H9 (cell line): ENCODE measurements at regions not wholly inside any gene's neighbourhood (a gene's known extent, or its start where the extent isn't known, plus 50 kb on each side); places are given as distances from the start of the nearest gene placed in this dataset.

Experiments
- DNase-seq: peaks from one replicate; pipeline ENCODE4 v3.0.0-alpha.2; 2017
- H2AFZ ChIP-seq: one replicate; pipeline ENCODE4 v1.6.1; 2013; ENCODE audit warnings: mild to moderate bottlenecking, low read length, control low read depth, moderate library complexity
- H2AK5ac ChIP-seq: 2 replicates; pipeline ENCODE4 v1.6.1; 2013; ENCODE audit warnings: low read length, control low read depth, mixed read lengths; ENCODE audit not compliant: insufficient read length
- H2BK120ac ChIP-seq: one replicate; pipeline ENCODE4 v1.6.1; 2013; ENCODE audit warnings: low read depth, mild to moderate bottlenecking, low read length, control low read depth, inconsistent platforms; ENCODE audit not compliant: poor library complexity, severe bottlenecking
- H2BK12ac ChIP-seq: 2 replicates; pipeline ENCODE4 v1.6.1; 2013; ENCODE audit warnings: low read length, control low read depth, mixed read lengths, low read depth; ENCODE audit not compliant: insufficient read length
- H2BK15ac ChIP-seq: 2 replicates; pipeline ENCODE4 v1.6.1; 2013; ENCODE audit warnings: low read depth, low read length, control low read depth
- H2BK20ac ChIP-seq: one replicate; pipeline ENCODE4 v1.6.1; 2013; ENCODE audit warnings: low read depth, mild to moderate bottlenecking, low read length, control low read depth, inconsistent platforms; ENCODE audit not compliant: poor library complexity, severe bottlenecking
- H2BK5ac ChIP-seq: 2 replicates; pipeline ENCODE4 v1.6.1; 2013; ENCODE audit warnings: low read length, control low read depth, mixed read lengths; ENCODE audit not compliant: insufficient read length
- H3K14ac ChIP-seq: 2 replicates; pipeline ENCODE4 v1.6.1; 2013; ENCODE audit warnings: low read length, control low read depth; ENCODE audit not compliant: insufficient read depth
- H3K18ac ChIP-seq: 2 replicates; pipeline ENCODE4 v1.6.1; 2013; ENCODE audit warnings: low read depth, mild to moderate bottlenecking, mixed read lengths, low read length, control low read depth; ENCODE audit not compliant: insufficient read length
- H3K23ac ChIP-seq: 2 replicates; pipeline ENCODE4 v1.6.1; 2013; ENCODE audit warnings: low read length, control low read depth, mixed read lengths, low read depth; ENCODE audit not compliant: insufficient read length
- H3K23me2 ChIP-seq: 2 replicates; pipeline ENCODE4 v1.6.1; 2013; ENCODE audit warnings: low read depth, mild to moderate bottlenecking, mixed read lengths, low read length, control low read depth; ENCODE audit not compliant: insufficient read length, poor library complexity, severe bottlenecking
- H3K27ac ChIP-seq: 2 replicates; pipeline ENCODE4 v1.5.1; 2013; ENCODE audit warnings: low read length, control low read depth, mixed read lengths, low read depth; ENCODE audit not compliant: insufficient read length
- H3K27me3 ChIP-seq: 2 replicates; pipeline ENCODE4 v1.6.1; 2013; ENCODE audit warnings: low read length, control low read depth, inconsistent platforms; ENCODE audit not compliant: insufficient read depth
- H3K4ac ChIP-seq: 2 replicates; pipeline ENCODE4 v1.6.1; 2013; ENCODE audit warnings: low read depth, mild to moderate bottlenecking, control low read depth, inconsistent platforms, low read length, moderate library complexity
- H3K4me1 ChIP-seq: 2 replicates; pipeline ENCODE4 v1.6.1; 2013; ENCODE audit warnings: low read length, control low read depth, inconsistent platforms; ENCODE audit not compliant: insufficient read depth
- H3K4me2 ChIP-seq: 2 replicates; pipeline ENCODE4 v1.6.1; 2013; ENCODE audit warnings: low read length, control low read depth, mixed read lengths; ENCODE audit not compliant: insufficient read length, insufficient read depth
- H3K56ac ChIP-seq: 2 replicates; pipeline ENCODE4 v1.6.1; 2013; ENCODE audit warnings: low read depth, mild to moderate bottlenecking, mixed read lengths, low read length, control low read depth; ENCODE audit not compliant: insufficient read length
- H3K79me1 ChIP-seq: 2 replicates; pipeline ENCODE4 v1.6.1; 2013; ENCODE audit warnings: low read depth, mild to moderate bottlenecking, moderate library complexity, low read length, control low read depth, inconsistent platforms; ENCODE audit not compliant: insufficient read depth, poor library complexity, severe bottlenecking
- H3K79me2 ChIP-seq: 2 replicates; pipeline ENCODE4 v1.6.1; 2013; ENCODE audit warnings: low read length, control low read depth, inconsistent platforms; ENCODE audit not compliant: insufficient read depth
- H3K9ac ChIP-seq: 2 replicates; pipeline ENCODE4 v1.6.1; 2013; ENCODE audit warnings: low read length, control low read depth, mixed read lengths; ENCODE audit not compliant: insufficient read length; ENCODE audit errors: extremely low read depth
- H3K9me3 ChIP-seq: one replicate; pipeline ENCODE4 v1.6.1; 2013; ENCODE audit warnings: low read depth, low read length, inconsistent platforms; ENCODE audit not compliant: control insufficient read depth
- H3T11ph ChIP-seq: one replicate; pipeline ENCODE4 v1.6.1; 2013; ENCODE audit warnings: mild to moderate bottlenecking, low read length, control low read depth, inconsistent platforms
- H4K20me1 ChIP-seq: one replicate; pipeline ENCODE4 v1.6.1; 2013; ENCODE audit not compliant: control insufficient read depth, insufficient read length, insufficient read depth
- H4K5ac ChIP-seq: 2 replicates; pipeline ENCODE4 v1.6.1; 2013; ENCODE audit warnings: low read depth, mild to moderate bottlenecking, mixed read lengths, low read length, control low read depth; ENCODE audit not compliant: insufficient read length
- H4K8ac ChIP-seq: replicated peaks from 2 replicates; pipeline ENCODE4 v1.6.1; 2013; ENCODE audit warnings: low read length, control low read depth, mixed read lengths, low read depth; ENCODE audit not compliant: insufficient read length
- H4K91ac ChIP-seq: 2 replicates; pipeline ENCODE4 v1.6.1; 2013; ENCODE audit warnings: low read depth, mild to moderate bottlenecking, moderate library complexity, mixed read lengths, low read length, control low read depth; ENCODE audit not compliant: insufficient read length
- H3K27ac Mint-ChIP-seq, 3 experiments: 2 replicates in 2 of 3; 3 replicates in 1 of 3; pipeline ENCODE4 v1.8.0; 2020 to 2021; ENCODE audit warnings: mixed read lengths in 3 of 3, mild to moderate bottlenecking in 1 of 3, moderate library complexity in 1 of 3
- H3K27me3 Mint-ChIP-seq: 2 replicates; pipeline ENCODE4 v1.8.0; 2021; ENCODE audit warnings: low read depth, mild to moderate bottlenecking, moderate library complexity, mixed read lengths
- H3K36me3 Mint-ChIP-seq, 3 experiments: 2 replicates in 2 of 3; 3 replicates in 1 of 3; pipeline ENCODE4 v1.8.0; 2020 to 2021; ENCODE audit warnings: low read depth in 3 of 3, mixed read lengths in 3 of 3; ENCODE audit not compliant: insufficient read depth in 1 of 3
- H3K4me1 Mint-ChIP-seq, 2 experiments: 2 replicates each; pipeline ENCODE4 v1.8.0; 2020; ENCODE audit warnings: mixed read lengths in 2 of 2
- H3K4me3 Mint-ChIP-seq, 2 experiments: 2 replicates in 1 of 2; 3 replicates in 1 of 2; pipeline ENCODE4 v1.8.0; 2020 to 2021; ENCODE audit warnings: mild to moderate bottlenecking in 2 of 2, mixed read lengths in 2 of 2, moderate library complexity in 1 of 2
- H3K9me3 Mint-ChIP-seq, 2 experiments: 2 replicates in 1 of 2; 3 replicates in 1 of 2; pipeline ENCODE4 v1.8.0; 2020; ENCODE audit warnings: mild to moderate bottlenecking in 2 of 2, mixed read lengths in 2 of 2, moderate library complexity in 1 of 2
- WGBS: extraction: QIAGEN DNeasy Blood & Tissue Kit; methylation state at CpG from one replicate; pipeline ENCODE4 v1.1.7; 2013; ENCODE audit warnings: missing lambda C conversion rate, low lambda C conversion rate, mixed read lengths; ENCODE audit not compliant: insufficient read length; ENCODE audit errors: extremely low coverage; 5-methylcytosine and 5-hydroxymethylcytosine counted together
- TF ChIP-seq, protein P1 (sequence below): fragments of 200-600 bp; sonication (generic); conservative IDR thresholded peaks from 3 replicates; pipeline ENCODE4 v1.8.0; 2021; ENCODE audit warnings: antibody characterized with exemption, mild to moderate bottlenecking

DNA sequence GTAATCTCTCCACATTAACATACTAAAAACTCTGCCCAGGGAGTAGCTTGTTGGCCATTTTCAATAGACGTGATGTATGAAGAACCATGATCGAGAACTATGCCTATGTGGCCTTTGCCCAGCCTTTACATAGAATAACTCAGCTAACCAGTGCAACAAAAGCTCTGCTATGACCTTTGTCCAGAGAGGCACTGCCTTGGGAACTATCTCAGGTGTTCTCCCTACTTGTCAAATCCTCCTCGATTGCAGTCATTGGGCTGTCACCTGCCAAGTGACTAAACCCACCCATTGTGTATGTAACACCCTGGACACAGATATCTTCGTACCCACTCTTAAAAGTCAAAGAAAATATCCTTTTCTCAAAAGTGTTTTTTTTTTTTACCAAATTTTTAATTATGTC lies 610.3 kb upstream of the GALNTL6 start:
- Histone ChIP-seq H3K79me1 (no peaks in the 10 kb centered on the region), H3K4me1 (no peaks in the 10 kb centered on the region), H3K9me3 (no peaks in the 10 kb centered on the region), H3K23ac (no peak overlapping the region), H2AFZ (no peak overlapping the region), H3K4ac (no peak overlapping the region), H3K27me3 (no peaks in the 10 kb centered on the region), H4K8ac (no peak overlapping the region), H3K14ac (no peak overlapping the region), H4K5ac (no peak overlapping the region), H4K20me1 (no peaks in the 10 kb centered on the region), H3T11ph (no peak overlapping the region), H3K27ac (no peak overlapping the region), H2BK15ac (no peak overlapping the region), H3K18ac (no peak overlapping the region), H3K79me2 (no peaks in the 10 kb centered on the region), H2BK120ac (no peak overlapping the region), H2BK20ac (no peak overlapping the region), H3K23me2 (no peaks in the 10 kb centered on the region), H4K91ac (no peak overlapping the region), H2AK5ac (no peak overlapping the region), H2BK12ac (no peak overlapping the region), H3K4me2 (no peak overlapping the region), H2BK5ac (no peak overlapping the region), H3K9ac (no peak overlapping the region), H3K56ac (no peak overlapping the region)
- Mint-ChIP-seq H3K4me1 (peaks cover 0 to 6% of the 10 kb centered on the region in 2 experiments; a peak in 2 of 4 replicates), H3K4me3 (no peak overlapping the region), H3K27me3 (no peaks in the 10 kb centered on the region), H3K27ac (no peak overlapping the region), H3K9me3 (no peaks in the 10 kb centered on the region), H3K36me3 (no peaks in the 10 kb centered on the region)
- TF ChIP-seq, protein P1, sequence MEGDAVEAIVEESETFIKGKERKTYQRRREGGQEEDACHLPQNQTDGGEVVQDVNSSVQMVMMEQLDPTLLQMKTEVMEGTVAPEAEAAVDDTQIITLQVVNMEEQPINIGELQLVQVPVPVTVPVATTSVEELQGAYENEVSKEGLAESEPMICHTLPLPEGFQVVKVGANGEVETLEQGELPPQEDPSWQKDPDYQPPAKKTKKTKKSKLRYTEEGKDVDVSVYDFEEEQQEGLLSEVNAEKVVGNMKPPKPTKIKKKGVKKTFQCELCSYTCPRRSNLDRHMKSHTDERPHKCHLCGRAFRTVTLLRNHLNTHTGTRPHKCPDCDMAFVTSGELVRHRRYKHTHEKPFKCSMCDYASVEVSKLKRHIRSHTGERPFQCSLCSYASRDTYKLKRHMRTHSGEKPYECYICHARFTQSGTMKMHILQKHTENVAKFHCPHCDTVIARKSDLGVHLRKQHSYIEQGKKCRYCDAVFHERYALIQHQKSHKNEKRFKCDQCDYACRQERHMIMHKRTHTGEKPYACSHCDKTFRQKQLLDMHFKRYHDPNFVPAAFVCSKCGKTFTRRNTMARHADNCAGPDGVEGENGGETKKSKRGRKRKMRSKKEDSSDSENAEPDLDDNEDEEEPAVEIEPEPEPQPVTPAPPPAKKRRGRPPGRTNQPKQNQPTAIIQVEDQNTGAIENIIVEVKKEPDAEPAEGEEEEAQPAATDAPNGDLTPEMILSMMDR: no peak
- WGBS: no CpG with 5 or more reads among the region's 4 CpGs
- no peak for DNase-seq
